HS-27A (cell line): ENCODE measurements at regions not wholly inside any gene's neighbourhood (a gene's known extent, or its start where the extent isn't known, plus 50 kb on each side); places are given as distances from the start of the nearest gene placed in this dataset.
"Not testable (repeated sequence)": the region's sequence is repeated elsewhere in the genome, so short reads cannot be mapped to it uniquely, and the experiment has no call there.

Source experiments
- DNase-seq: peaks from one replicate; pipeline ENCODE4 v3.0.0-alpha.2; 2012; ENCODE audit warnings: low read depth, missing footprints

DNA sequence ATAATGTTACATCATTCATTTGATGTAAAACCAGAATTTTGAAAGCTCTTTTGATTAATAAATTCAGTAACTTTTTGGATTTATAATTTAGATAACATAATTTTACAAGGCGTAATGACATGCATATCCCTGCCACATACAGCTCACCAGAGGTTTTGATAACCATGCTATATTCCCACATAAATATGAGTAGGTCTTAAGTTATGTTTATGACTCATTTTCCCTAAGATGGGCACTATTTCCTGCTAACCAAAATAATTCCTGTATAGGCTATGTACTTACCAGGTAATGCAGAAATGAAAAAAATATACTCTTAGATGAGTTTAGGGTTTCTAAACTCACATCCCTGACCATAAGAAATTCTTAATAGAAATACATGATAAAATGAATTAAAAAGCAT, 93.9 kb upstream of the EDIL3 start:
- DNase-seq = peak; percentile 1

- no peak for DNase-seq
Measured at GRCh38 chr5:84477485-84477884, 92.8 kb upstream of the EDIL3 start.

DNA sequence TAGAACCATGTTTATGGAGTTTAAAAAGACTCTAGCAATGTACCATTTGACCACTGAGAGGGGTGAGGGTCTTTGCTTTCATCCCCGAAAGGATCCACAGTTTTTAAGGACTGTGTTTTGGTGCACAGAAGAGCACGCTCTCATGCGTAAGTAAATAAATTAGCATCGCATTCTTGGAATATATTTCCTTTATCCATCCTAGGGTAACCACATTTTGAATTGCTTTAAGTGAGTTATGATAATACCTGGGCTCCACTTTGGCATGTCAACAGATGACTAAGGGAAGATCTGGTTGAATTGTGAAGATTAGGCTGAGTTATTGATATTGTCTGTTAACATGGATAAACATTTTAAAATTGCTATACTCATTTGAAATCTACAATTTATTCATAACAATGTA, 89.4 kb upstream of the EDIL3 start:
- DNase-seq = no peak

GRCh38 chr5:84453405-84453804, 68.7 kb upstream of the EDIL3 start:
- no peak for DNase-seq

DNA sequence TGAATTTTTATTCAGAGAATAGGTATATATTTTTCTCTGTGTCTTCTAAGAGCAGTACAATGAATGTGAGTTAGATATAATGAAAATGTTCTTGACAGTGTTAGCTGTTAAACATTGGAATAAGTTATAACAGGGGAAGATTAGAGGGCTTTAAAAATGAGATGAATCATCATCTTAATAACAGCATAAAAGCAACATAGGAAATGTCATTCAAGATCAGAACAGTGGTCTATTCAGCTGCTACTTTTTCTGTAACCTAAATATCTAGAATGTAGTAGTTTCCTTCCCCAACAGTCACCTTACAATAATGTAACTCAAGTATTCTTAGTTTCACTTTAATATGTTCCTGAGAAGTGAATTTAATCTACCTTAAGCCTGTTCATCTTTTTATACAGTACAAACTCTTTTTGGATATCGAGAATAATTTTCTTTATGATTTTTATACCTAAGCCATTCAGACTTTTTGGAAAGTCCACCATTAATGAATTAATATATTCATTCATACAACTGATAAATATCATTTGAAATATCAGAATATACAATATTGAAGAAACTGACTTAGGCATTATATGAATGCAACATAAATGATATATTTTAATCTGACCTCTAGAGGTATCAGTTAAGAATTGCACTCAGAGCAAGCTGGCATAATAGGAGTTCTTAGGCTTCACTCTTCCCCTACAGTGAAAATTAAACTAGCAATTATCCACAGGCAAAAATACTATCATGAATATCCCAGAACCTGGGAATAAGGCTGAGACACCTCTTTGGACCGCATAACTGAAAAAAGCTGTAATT, 66.1 kb upstream of the EDIL3 start:
- no peak for DNase-seq

DNA sequence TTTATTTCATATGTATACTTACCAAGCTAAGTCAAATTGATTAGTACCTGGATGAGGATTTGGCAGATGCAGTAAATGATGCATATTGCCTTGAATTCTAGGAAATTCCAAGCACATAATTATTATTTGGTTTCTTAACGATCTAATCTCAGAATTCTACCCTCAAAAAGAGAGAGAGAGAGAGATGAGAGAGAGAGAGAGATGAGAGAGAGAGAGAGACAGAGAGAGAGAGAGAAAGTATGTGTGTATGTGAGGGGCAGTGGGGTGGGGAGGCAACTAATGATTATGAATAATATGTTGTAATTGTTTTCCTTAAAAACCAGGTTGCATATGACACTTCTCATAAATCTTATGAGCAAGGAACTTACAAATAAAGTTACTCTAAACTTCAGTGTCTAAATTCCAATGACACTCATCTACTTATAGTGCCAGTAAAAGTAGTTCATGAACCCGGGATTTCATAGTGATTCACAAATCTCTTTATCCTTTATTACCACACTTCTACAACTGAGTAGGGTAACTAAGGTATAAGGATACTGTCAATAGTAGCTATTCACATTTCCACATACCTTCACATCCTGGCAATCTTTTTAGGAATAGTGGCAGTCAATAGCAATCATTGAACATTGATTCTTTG, 60.5 kb upstream of the EDIL3 start:
- no peak for DNase-seq

GRCh38 chr5:84438456-84438855, 53.8 kb upstream of the EDIL3 start:
- no peak for DNase-seq

GRCh38 chr5:84437673-84438315, 53.1 kb upstream of the EDIL3 start:
- peak; percentile 64 for DNase-seq

- DNase-seq = no peak
Measured at GRCh38 chr5:84436866-84437265, 52.2 kb upstream of the EDIL3 start.

GRCh38 chr5:84435861-84436346, 51.2 kb upstream of the EDIL3 start:
- DNase-seq = not testable (repeated sequence)
